ENCODE measurements at regions not wholly inside any gene's neighbourhood (a gene's known extent, or its start where the extent isn't known, plus 50 kb on each side); places are given as distances from the start of the nearest gene placed in this dataset.
"Not testable (repeated sequence)": the region's sequence is repeated elsewhere in the genome, so short reads cannot be mapped to it uniquely, and the experiment has no call there.

DNA sequence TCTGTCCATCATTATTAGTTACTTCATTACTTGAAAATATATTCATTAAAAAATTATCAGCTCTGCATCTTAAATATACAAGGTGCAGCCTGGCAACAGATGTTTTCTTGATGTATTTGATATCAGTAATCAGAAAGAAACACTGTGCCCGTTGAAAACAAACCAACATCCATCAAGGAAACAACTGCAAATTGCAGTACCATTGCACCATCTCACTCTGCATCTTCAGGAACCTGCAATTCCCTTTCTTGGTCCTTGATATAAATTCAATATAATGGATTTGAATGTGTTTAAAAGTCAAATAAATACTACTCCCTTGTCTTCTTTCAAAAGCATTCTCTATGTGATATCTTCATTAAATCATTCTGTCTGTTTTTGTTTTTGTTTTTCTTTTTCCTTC is 1131.2 kb downstream of the FAM181B start:
- no peak for DNase-seq (ENCODE audit: low read depth in 2 of 2, low spot score in 1 of 2)

DNA sequence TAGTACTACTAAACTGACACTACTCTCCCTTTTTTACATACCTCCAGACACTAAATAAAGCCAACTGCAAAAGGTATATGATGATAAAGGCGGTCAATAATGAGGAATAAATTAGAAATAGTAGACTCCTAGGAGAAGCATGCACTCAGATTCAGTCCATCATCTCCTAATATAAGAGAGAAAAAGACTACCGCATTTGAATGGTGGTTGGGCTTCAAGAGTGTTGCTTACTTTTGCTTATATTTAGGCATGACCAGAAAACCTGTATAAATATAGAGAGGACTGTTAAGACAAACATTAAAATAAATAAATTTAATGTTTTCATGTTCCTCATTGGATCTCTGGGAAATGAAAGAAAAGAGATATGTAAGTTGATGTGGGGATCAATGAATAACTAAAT is 1137.0 kb downstream of the FAM181B start:
- DNase-seq (ENCODE audit: low read depth in 2 of 2, low spot score in 1 of 2): no peak

DNA sequence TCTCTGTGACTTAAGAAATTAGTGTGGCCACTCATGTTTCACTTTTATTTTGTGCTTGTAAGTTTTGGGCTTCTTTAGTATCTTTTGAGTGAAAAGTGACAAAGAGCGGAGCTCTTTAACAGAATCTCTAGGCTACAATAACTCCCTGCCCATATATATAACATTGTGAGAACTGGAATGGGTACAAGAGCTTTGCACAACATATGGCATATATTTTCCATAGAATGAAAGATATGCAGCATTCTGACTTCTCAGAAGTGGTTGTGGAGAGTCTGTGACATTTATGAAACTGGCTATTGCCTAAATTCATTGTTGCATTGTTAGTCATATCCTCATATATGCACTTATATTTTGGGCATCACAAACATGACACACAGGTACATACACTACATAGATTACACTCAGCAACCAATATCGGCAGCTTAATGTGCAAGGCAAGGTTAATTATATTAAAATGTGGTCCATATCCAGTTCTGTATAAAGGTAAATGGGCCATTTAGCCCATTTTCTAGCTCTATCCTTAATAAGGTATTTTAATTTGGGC is 1148.2 kb downstream of the FAM181B start:
- no peak for DNase-seq (ENCODE audit: low read depth in 2 of 2, low spot score in 1 of 2)

DNA sequence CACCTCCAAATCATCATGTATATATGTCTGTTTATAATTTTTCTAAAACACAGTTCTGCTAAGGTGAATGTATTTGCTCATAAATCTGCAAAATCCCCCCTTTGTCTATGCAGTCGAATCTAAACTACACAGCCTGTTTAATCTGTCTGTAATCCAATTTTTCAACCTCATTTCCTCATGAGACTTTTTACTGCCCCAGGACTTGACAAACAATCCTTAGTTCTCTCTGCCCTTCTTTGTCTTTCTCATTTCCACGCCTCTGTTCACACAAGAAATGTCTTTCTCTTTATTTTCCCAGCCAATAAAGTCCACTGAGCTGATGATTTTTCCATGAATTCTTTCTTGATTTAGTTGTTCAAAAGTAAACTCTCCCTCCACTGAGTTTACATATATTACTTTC is 1154.3 kb downstream of the FAM181B start:
- no peak for DNase-seq (ENCODE audit: low read depth in 2 of 2, low spot score in 1 of 2)

DNA sequence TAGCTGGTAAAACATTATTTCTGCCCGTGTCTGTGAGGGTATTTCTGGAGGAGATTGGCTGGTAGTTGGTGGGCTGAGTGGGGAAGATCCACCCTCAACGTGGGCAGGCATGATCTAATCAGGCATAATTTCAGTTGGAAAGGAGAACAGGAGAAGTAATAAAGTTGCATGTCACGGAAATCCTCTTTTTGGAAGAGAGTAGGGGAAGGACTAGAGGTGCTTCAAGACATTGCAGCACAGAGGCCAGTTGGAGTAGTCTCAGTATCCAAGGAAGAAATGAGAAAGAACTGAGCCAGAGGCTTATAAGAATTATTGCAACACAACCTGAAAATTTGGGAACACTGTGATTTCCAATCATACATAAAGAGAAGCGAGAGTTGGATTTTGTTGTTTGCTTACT is 1155.1 kb downstream of the FAM181B start:
- DNase-seq (ENCODE audit: low read depth in 2 of 2, low spot score in 1 of 2): no peak

DNA sequence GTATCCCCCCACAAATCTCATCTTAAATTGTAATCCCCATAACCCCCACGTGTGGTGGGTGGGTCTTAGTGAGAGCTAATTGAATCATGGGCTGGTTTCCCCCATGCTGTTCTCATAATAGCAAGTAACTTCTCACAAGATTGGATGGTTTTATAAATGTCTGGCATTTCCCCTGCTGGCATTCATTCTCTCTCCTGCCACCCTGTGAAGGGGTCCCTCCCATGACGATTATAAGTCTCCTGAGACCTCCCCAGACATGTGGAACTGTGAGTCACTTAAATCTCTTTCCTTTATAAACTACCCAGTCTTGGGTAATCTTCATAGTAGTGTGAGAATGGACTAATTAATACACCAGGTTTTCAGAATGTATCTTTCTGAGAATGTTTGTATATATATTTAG is 1159.4 kb downstream of the FAM181B start:
- DNase-seq (ENCODE audit: low read depth in 2 of 2, low spot score in 1 of 2): no peak

DNA sequence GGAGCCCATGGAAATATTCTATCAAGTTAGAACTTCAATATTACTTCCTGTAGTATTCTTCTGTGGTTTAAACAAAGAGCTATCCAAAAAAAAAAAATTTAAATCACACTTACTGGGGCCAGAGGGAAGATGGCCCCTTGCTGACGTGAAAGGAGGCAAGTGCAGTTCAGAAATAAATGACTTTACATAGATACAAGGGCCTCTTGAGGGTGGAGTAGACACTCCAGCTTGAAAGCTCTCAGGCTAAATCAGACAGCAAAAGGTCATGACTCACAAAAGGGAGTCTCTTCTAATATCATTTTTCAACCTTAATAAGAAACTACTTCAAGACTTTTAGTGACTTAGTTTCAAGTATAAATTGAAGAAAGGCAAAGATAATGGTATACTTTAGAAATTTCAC is 1160.3 kb downstream of the FAM181B start:
- no peak for DNase-seq (ENCODE audit: low read depth in 2 of 2, low spot score in 1 of 2)

DNA sequence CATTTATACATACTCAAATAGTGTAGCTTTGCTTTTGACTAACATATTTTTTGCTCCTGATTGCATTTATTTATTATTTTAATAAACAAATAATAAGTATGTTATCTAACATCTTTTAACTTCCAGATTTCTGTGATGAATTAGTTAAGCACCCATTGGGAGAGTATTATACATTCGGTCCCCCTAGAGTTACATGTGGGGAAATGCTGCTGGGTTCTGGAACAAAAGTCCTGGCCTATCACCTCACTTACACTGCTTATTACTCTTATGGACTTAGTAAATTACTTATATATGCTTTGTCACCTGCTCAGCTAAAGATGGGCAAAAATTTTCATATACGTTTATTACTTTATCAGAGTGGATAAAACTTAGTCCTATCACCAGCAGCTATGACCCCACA is 1163.0 kb downstream of the FAM181B start:
- DNase-seq (ENCODE audit: low read depth in 2 of 2, low spot score in 1 of 2): no peak

DNA sequence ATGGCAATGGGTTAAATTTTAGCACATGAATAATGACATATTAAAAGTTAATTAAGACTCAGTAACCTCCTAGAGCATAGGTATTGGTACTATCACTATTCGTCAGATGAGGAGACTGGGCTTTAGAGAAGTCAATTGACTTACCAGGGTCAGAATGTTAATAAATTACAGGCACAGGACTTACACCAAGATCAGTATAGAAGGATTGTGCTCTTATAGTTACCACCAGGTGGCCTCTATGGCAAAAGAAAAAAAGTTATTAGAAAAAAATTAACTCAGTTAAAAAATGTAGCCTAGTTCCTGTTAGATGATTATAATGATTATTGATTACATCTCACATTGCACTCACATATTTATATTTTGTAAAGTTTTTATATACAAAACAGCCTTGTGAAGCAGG is 1163.7 kb downstream of the FAM181B start:
- DNase-seq (ENCODE audit: low read depth in 2 of 2, low spot score in 1 of 2): no peak

DNA sequence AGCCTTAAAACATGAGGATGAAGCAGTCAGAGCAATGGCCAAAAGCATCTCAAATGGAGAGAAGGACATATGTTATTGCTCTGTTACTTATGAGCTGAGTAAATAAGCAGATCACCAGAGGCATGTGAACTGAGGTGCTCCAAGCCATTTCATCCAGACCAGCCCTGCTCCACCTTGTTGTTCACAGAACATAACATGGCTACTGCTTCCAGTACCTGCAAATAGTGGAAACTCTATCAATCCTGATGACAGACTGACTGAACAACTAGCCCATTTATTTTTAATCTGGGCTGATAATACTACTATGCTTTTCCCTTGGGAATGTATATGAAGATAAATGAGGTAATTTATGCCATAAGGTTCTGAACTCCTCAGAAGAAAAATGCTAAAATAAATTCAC is 1164.7 kb downstream of the FAM181B start:
- DNase-seq (ENCODE audit: low read depth in 2 of 2, low spot score in 1 of 2): no peak

DNA sequence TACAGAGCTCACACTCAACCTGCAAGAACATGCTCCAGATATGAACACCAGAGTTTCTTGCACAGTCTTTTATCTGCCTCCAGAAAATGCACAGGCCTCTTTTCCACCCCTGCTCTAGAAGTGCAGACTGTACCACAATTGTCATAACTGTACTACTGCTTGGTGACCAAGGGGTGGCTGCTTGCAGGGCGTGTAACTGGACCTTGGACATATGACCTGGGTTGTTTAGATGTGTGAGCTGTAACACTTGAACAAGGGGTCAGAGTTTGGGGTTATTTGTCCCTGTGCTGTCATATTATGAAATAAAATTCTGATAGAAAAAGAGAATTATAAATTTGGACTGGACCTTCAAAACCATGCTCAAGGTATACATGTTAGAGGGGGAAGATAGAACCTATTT is 1185.5 kb downstream of the FAM181B start:
- DNase-seq (ENCODE audit: low read depth in 2 of 2, low spot score in 1 of 2): no peak

DNA sequence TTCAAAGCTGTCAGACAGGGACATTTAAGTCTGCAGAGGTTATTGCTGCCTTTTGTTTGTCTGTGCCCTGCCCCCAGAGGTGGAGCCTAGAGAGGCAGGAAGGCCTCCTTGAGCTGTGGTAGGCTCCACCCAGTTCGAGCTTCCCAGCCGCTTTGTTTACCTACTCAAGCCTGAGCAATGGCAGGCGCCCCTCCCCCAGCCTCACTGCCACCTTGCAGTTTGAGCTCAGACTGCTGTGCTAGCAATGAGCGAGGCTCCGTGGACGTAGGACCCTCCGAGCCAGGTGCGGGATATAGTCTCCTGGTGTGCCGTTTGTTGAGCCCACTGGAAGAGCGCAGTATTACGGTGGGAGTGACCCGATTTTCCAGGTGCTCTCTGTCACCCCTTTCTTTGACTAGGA is 1193.9 kb downstream of the FAM181B start:
- not testable (repeated sequence) for DNase-seq (ENCODE audit: low read depth in 2 of 2, low spot score in 1 of 2)

DNA sequence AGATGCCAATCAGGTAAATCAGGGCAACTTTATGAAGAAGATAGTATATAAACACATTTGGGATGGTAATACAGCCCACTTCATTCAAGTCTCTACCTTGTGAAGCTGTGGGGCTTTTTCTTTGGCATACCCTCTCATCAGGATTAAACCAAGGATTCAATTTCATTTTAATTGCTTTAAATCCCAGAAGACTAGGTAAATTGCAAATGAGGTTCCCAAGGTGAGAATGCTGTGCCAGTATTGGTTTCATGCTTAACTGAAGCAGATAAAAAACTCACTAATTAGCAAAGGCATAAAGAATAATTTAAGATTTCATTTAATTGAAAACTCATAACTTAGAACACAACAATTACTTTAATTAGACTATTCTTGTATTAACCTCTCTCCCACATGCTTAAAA is 1218.1 kb downstream of the FAM181B start:
- DNase-seq (ENCODE audit: low read depth in 2 of 2, low spot score in 1 of 2): no peak

DNA sequence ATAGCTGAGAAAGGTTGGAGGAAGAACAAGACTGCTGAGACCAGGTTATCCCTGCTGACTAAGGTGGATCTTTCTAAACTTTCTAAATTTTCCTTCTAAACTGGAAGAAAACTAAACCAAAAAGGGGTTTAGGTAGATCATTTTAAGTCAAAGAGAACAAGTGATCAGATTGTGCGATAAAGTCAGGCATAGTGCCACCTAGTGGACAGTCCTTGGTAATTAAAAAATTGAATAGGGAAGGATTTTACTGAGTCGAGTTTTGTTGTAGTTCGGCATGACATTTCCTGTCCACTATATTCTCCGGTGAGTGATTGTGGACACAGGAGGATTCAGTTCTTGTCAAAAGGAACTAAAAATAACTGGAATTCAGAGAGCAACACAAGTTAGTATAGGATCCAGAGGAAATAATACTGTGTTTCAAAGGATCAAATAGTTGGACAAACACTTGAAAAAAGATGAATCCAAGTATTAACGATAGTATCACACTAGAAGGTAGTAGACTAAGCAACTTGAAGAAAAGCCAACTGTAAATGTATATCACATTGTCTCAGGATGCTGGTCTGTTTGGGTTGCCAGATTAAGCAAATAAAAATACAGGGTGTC is 1236.4 kb downstream of the FAM181B start:
- DNase-seq (ENCODE audit: low read depth in 2 of 2, low spot score in 1 of 2): no peak

DNA sequence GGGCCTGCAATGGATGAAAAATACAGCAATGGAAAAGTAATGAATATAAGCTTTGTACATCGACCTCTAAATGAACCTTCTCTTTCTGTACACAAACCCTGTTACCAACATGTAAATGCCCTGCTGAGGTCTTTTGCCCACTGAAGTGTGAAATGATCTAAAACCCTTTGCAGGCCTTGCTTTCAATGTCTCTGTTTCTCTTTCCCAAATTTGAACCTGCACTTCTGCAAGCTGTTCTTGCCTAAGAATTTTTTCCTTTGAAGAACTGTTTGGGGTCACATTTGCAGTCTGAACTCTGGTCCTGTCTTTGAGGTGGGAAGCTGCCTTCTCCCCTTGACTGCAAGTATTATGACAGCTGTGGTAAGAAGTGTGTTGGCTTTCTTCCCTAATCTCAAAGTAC is 1237.1 kb downstream of the FAM181B start:
- DNase-seq (ENCODE audit: low read depth in 2 of 2, low spot score in 1 of 2): no peak

DNA sequence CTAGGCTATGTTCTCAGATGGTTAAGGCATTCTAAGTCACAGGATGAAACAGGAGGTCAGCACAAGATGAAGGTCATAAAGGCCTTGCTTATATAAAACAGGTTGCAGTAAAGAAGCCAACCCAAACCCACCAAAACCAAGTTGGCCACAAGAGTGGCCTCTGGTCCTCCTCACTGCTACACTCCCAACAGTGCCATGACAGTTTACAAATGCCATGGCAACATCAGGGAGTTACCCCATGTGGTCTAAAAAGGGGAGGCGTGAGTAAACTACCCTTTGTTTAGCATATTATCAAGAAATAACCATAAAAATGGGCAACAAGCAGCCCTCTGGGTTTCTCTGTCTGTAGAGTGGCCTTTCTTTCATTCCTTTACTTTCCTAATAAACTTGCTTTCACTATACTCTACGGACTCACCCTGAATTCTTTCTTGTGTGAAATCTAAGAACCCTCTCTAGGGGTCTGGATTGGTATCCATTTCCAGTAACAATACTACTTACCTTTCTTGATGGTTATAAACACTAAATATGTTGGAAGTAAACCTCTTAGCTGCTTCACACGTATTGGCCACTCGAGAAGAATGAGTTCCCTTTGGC is 1237.9 kb downstream of the FAM181B start:
- DNase-seq (ENCODE audit: low read depth in 2 of 2, low spot score in 1 of 2): no peak

DNA sequence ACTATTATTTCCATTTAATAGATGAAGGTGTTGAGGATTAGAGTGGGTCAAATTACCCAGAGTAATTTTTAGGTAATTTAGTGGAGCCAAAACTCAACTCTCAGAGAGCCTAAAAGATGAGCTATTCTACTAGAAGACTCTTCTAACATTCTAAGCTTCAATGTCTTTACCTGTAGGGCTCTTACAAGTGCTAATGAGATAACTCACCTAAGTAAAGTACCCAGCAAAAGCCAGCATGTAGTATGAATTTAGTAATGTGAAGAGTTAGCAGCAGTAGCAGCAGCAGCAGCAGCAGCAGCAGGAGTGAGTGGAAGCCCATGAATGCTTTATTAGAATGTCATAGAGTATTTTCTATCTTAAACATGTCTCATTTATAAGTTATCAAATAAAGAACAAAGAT is 1239.2 kb downstream of the FAM181B start:
- DNase-seq (ENCODE audit: low read depth in 2 of 2, low spot score in 1 of 2): no peak

DNA sequence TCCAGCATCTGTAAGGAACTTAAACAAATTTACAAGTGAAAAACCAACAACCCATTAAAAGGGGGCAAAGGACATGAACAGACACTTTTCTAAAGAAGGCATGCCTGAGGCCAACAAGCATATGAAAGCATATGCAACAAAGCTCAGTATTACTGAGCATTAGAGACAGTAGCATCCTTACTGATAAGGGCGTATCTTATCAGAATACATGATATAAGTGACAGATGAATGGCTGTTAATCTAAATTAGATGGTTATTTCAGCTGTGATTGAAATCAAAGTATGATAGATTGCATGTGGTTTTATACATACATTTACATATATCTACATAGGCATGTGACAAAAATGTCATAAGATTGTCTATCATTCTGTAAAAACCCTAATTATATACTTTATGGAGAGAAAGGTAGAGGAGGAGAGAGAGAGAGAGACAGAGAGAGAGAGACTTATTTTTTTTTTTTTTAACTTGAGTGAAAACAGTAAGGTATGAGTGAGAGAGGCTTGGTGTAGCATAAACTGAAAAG is 1240.7 kb downstream of the FAM181B start:
- DNase-seq (ENCODE audit: low read depth in 2 of 2, low spot score in 1 of 2): no peak

DNA sequence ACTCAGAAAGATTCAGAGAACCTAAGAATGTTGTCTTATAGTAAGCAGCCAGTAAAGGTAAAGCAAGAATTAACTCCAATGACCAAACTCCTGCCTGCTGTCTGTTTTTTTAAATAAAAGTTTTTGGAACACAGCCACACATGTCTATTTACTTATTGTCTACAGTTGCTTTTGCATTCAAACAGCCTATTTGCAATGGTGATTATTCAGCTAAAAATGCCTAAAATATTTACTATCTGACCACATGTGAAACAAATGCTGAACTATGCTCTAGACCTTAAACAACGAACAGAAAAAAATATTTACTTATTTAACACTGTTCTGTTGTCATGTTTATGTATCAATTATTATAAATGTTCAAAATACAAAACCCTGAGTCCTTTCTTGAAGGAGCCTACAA is 1246.6 kb downstream of the FAM181B start:
- DNase-seq (ENCODE audit: low read depth in 2 of 2, low spot score in 1 of 2): no peak

DNA sequence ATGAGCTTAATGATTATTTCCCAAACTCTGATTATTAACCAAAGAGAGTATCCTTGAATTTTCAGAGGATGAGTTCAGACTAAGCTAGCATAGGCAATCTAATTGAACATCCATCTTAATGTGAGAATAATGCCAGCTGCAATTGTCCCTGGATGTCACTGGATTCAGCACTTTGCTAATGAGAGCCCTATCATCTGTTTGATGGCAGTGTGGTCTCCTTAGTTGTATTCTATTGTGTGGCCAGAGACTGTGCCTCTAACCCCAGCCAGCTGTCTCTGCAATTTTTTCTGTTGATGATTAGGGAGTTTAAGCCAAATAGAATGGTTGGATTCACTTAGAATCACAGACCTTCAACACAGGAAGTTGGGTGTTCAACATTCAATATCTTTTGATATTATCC is 1249.5 kb downstream of the FAM181B start:
- no peak for DNase-seq (ENCODE audit: low read depth in 2 of 2, low spot score in 1 of 2)

DNA sequence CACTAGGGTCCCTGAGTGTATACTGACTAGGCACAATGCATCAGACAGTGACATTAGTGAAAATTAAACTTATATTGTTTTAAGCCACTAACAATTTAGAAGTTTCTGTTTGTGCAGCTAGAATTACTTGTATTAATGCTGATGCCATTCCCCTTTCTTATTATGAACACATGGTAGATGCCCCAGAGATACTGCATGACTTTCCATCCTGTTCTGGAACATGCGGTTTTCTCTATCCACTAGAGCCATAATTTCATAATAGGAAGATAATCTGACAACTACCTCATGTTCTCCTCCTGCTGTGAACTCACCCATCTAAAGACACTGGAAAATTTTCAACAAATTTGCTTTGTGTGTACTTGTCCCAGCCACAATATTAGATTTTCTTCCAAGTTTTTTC is 1256.4 kb downstream of the FAM181B start:
- no peak for DNase-seq (ENCODE audit: low read depth in 2 of 2, low spot score in 1 of 2)

DNA sequence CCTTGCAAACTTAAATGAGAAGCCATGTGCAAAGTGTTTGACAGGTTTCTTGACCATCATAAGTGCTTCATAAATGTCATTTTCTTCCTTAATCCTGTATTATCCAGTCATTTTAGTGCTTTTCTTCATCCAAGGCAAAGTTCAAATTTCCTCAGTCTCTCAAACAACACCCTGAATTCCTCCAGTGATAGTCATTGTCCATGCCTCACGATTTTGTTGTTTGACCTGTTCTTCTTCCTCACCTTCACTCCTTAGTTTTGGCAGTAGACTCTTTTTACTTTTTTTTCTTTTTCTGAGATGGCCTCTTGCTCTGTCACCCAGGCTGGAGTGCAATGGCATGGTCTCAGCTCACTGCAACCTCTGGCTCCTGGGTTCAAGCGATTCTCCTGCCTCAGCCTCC is 1257.3 kb downstream of the FAM181B start:
- no peak for DNase-seq (ENCODE audit: low read depth in 2 of 2, low spot score in 1 of 2)

DNA sequence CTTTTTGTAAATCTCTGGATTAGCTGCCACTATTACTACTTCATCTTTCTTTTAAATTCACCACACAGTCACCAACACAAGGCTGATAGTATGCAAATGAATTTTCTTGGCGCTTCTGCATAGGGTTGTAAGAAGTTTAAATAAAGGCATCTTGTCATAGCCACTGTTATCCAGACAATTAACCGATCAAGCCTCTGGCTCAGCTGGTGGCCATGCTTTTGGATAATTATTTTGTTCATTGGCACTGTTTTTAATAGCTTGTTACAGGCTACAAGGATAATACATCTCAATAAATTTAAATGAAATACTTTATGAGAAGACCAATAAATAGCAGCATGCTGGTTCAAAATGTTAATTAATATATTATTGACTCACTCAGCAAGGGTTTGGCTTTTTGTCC is 1261.0 kb downstream of the FAM181B start:
- DNase-seq (ENCODE audit: low read depth in 2 of 2, low spot score in 1 of 2): no peak

All from stimulated activated CD8-positive, alpha-beta memory T cell treated with anti-CD3 and anti-CD28 coated beads, Interleukin-4, amount 100 ng/mL, for 1 hour (primary cell).